Loucy (cell line): ENCODE measurements at regions not wholly inside any gene's neighbourhood (a gene's known extent, or its start where the extent isn't known, plus 50 kb on each side); places are given as distances from the start of the nearest gene placed in this dataset.

Source experiments
- EZH2phosphoT487 ChIP-seq: fragments of 200-600 bp; IDR thresholded peaks from 2 replicates; pipeline ENCODE4 v1.6.1; 2018; ENCODE audit warnings: antibody characterized with exemption, mild to moderate bottlenecking, moderate library complexity, borderline replicate concordance
- TF ChIP-seq, protein P1 (sequence below): fragments of 200-600 bp; sonication (generic); conservative IDR thresholded peaks from 2 replicates; pipeline ENCODE4 v1.5.1; 2014; ENCODE audit warnings: mild to moderate bottlenecking, antibody characterized with exemption, low read length

DNA sequence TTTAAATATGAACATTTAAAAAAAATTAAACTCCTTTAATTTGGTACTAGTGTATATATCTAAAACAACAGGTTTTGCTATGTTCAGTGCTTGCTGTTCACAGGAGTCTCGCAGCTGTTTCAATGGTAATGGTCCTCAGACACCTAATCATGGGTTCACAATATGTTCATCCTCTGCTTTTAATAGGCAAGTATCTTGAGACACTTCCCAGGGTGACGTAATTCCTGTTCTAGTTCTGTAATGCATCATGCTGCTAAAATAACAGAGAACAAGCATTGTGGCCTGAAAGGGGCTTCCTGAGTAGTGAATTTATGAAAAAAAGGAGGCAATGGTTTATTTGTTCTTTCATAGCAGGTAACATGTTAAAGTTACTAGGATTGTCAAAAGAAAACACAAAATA is 625.2 kb upstream of the GBE1 start:
- no peak for TF ChIP-seq EZH2phosphoT487
- TF ChIP-seq, protein P1, sequence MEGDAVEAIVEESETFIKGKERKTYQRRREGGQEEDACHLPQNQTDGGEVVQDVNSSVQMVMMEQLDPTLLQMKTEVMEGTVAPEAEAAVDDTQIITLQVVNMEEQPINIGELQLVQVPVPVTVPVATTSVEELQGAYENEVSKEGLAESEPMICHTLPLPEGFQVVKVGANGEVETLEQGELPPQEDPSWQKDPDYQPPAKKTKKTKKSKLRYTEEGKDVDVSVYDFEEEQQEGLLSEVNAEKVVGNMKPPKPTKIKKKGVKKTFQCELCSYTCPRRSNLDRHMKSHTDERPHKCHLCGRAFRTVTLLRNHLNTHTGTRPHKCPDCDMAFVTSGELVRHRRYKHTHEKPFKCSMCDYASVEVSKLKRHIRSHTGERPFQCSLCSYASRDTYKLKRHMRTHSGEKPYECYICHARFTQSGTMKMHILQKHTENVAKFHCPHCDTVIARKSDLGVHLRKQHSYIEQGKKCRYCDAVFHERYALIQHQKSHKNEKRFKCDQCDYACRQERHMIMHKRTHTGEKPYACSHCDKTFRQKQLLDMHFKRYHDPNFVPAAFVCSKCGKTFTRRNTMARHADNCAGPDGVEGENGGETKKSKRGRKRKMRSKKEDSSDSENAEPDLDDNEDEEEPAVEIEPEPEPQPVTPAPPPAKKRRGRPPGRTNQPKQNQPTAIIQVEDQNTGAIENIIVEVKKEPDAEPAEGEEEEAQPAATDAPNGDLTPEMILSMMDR = no peak
